Head of caudate nucleus (tissue), 42 donors: ENCODE measurements at regions not wholly inside any gene's neighbourhood (a gene's known extent, or its start where the extent isn't known, plus 50 kb on each side); places are given as distances from the start of the nearest gene placed in this dataset.

Experiments used
- DNase-seq, 42 donors: peaks; one replicate each; pipeline versions ENCODE4 v3.0.0 to v3.0.0-alpha.2; 2020 to 2021; ENCODE audit warnings: mixed read lengths in 7 of 42
- intact Hi-C: fragments of 100-400 bp; cut with DNase I; formaldehyde crosslinking; loops from one replicate; pipeline ENCODE4 v1.15.0; 2022

- intact Hi-C loops, result no loop called here
- DNase-seq, result peak in 3 of 42 donors; percentile 5 to 47 (median 14)
Observed at GRCh38 chr18:51724790-51725721, 527.6 kb upstream of the MEX3C start.

DNA sequence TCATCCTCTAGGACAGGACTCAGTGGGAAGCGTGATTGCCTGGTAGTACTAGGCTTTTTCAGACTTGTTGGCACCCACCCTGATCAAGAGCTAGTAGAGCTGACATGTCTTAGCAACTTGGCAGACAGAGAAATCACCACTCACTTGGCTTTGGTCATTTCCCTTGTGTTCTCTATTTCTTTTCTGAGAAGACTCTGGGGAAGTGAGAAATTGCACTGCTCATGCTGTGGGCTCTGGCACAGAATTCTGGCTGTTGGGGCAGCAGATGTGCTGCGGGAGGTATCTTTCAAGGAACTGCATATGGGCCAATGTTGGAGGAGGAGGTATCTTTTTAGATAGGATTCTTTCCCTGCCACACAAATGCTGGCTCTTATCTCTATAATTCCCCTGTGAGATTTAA is 529.1 kb upstream of the MEX3C start:
- intact Hi-C loops, result no loop called here
- no peak for DNase-seq

- intact Hi-C loops, result no loop called here
- no peak for DNase-seq
Observed at GRCh38 chr18:51727780-51728179, 530.3 kb upstream of the MEX3C start.

- intact Hi-C loops, result no loop called here
Observed at GRCh38 chr18:51731070-51731469, 533.6 kb upstream of the MEX3C start.

GRCh38 chr18:51734576-51734975 is 537.1 kb upstream of the MEX3C start:
- no peak for DNase-seq
- intact Hi-C loops, result no loop called here

More at GRCh38 chr18:51731070-51731469, 533.6 kb upstream of the MEX3C start:
- no peak for DNase-seq

DNA sequence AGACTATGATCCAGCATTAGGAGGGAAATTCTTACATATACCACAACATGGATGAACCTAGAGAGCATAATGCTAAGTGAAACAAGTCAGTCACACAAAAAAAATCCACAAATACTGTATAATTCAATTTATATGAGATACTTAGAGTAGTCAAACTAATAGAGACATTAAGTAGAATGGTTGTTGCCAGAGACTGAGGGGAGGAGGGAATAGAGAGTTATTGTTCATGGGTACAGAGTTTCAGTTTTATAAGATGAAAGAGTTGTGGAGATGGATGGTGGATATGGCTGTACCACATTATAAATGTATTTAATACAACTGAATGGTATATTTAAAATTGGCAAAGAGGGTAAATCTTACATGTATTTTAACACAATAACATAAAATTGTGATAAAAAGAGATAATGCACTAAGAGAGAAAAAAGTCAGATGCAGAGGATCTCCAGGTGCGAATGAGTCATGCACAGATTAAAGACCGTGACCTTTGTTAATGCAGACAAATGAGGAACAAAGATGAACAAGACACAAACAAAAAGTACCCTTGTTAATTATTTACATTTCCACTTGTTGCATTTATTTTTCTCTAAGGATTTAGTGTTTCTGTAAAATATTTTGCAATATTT is 541.7 kb upstream of the MEX3C start:
- intact Hi-C loops, result no loop called here
- no peak for DNase-seq

DNA sequence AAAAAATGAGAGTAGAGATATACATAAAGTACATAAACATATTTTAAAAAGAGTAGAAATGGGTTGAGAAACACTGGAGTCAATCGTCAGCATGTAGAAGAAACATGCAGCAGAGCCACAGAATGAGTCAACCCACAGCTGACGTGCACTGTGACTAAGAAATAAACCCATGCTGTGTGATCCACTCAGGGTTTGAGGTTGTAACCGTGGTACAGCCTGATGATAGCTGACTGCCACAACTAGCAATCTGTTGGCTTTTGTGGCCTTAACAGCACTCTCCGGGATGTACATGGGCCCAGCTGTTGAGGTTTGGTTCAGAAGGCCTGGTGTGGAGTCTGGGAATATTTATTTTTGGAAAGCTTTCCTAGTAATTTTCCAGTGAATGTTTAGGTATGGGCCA is 554.4 kb upstream of the MEX3C start:
- DNase-seq, result no peak
- intact Hi-C loops, result no loop called here

- intact Hi-C loops, result no loop called here
- DNase-seq, result no peak
Observed at GRCh38 chr18:51753365-51754057, 556.0 kb upstream of the MEX3C start.

GRCh38 chr18:51754566-51754965 is 557.1 kb upstream of the MEX3C start:
- intact Hi-C loops, result no loop called here
- DNase-seq, result no peak

GRCh38 chr18:51757255-51757924 is 559.9 kb upstream of the MEX3C start:
- intact Hi-C loops, result no loop called here
- DNase-seq, result no peak

- no peak for DNase-seq
- intact Hi-C loops, result no loop called here
Observed at GRCh38 chr18:51762373-51762772, 564.9 kb upstream of the MEX3C start.

GRCh38 chr18:51765606-51766360 is 568.3 kb upstream of the MEX3C start:
- DNase-seq, result no peak
- intact Hi-C loops, result no loop called here

DNA sequence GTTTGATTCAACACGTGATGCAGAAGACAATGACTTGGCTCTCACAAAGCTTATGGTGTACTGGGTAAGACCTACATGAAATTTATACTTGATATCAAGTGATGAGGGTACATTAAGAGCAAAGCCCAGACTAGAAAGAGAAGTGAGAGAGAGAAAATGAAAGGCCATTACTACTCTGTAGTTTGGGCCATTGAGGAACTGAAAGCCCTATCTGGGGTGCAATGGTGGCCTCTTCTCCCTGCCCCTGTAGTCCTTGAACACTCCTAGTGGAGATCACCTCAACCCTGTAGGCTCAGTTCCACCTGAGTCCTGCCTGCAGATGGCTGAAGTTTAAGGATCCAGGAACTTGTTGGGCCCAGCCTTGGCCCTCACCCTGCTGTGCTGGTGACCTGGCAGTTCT is 569.8 kb upstream of the MEX3C start:
- intact Hi-C loops, result no loop called here
- DNase-seq, result no peak

DNA sequence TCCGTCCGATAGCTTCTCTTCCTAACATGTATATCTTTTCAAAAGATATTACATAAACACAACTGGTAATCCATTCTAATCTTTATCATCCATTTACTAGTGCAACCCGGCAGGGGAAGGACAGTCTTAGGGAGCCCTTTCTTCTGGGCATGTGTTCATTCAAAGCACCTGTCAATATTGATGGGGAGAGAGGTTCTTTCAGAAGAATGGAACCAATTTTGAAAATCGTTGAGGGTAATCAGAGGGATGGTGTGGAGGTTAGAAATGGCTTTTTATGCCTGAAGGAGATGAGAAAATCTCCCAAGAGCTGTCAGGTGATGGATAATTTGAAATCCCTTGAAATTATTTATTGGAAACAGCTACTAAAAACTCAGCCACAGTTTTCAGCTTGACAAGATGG is 561.9 kb upstream of the DCC start:
- intact Hi-C loops, result no loop called here

GRCh38 chr18:51789871-51790270 is 550.1 kb upstream of the DCC start:
- DNase-seq, result no peak
- intact Hi-C loops, result no loop called here

More for the DNA sequence above, 561.9 kb upstream of the DCC start:
- DNase-seq, result no peak

- DNase-seq, result no peak
- intact Hi-C loops, result no loop called here
Observed at GRCh38 chr18:51801514-51801913, 538.5 kb upstream of the DCC start.

DNA sequence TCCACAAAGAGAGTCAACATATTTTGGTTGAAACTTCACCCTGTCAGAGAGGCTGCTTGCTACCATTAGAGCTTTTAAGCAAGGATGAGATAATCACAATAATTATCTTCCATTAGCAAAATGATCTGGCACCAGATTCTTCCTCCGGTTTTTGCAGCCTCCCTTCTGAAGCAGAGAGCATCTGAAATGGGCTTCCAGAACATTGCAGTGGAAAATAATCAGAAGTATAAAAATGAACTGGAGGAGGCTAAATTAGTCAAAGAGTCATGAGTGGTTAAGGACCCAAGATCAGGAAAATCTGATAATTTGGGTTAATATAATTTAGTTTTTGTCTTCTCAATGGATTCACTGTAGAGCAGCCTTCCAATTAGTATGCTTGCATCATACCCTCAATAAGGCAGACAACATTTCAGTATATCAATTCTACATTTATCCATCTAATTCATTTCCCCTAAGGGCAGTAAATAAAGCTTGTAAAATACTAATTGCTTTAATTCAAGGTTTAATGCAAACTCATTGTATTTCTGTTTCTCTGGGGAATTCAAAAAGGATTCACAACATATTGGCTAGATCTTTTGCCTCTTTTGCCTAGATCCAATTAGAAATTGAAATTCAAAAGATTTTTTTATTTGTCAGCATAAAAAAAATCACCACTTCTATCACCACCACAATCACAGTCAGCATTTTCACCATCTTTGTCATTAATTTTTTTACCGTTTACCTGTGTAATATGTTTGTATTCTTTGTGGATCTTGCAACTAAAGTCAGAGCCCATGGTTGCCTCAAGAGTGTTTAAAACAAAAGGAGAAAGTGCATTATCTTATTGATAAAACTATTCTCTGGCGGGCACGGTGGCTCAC is 537.2 kb upstream of the DCC start:
- intact Hi-C loops, result no loop called here
- DNase-seq, result peak in 5 of 42 donors; percentile 4 to 37 (median 10)

- intact Hi-C loops, result no loop called here
Observed at GRCh38 chr18:51807336-51807735, 532.7 kb upstream of the DCC start.

More at GRCh38 chr18:51807336-51807735, 532.7 kb upstream of the DCC start:
- DNase-seq, result no peak
